Mesodermal cell (in vitro differentiated cells): ENCODE measurements at regions not wholly inside any gene's neighbourhood (a gene's known extent, or its start where the extent isn't known, plus 50 kb on each side); places are given as distances from the start of the nearest gene placed in this dataset.

Experiments used
- H3K27ac ChIP-seq: 2 replicates; pipeline ENCODE4 v1.7.0; 2013; ENCODE audit warnings: mild to moderate bottlenecking, low read depth, low read length, moderate library complexity; ENCODE audit not compliant: severe bottlenecking
- H3K36me3 ChIP-seq: 2 replicates; pipeline ENCODE4 v1.7.1; 2013; ENCODE audit warnings: mild to moderate bottlenecking, low read length, moderate library complexity; ENCODE audit not compliant: control insufficient read depth, insufficient read depth
- H3K4me1 ChIP-seq: one replicate; pipeline ENCODE4 v1.7.1; 2013; ENCODE audit warnings: mild to moderate bottlenecking, low read length; ENCODE audit not compliant: insufficient read depth, control insufficient read depth, poor library complexity, severe bottlenecking
- H3K4me3 ChIP-seq: 2 replicates; pipeline ENCODE4 v1.7.0; 2013; ENCODE audit warnings: low read length, control low read depth, mild to moderate bottlenecking; ENCODE audit not compliant: insufficient read depth, poor library complexity, severe bottlenecking; ENCODE audit errors: extremely low read depth
- H3K9me3 ChIP-seq: 2 replicates; pipeline ENCODE4 v1.7.1; 2013; ENCODE audit warnings: mild to moderate bottlenecking, low read length, moderate library complexity; ENCODE audit not compliant: control insufficient read depth
- WGBS, 2 experiments: methylation state at CpG; one replicate each; pipeline ENCODE4 v1.1.5; 2013; ENCODE audit warnings: missing lambda C conversion rate in 2 of 2; ENCODE audit not compliant: insufficient coverage in 2 of 2; 5-methylcytosine and 5-hydroxymethylcytosine counted together

GRCh38 chr7:136078630-136079029, 101.5 kb upstream of the MTPN start:
- H3K9me3 ChIP-seq: no peaks in the 10 kb centered on the region
- no peaks in the 10 kb centered on the region for H3K36me3 ChIP-seq
- H3K4me1 ChIP-seq: no peaks in the 10 kb centered on the region
- H3K27ac ChIP-seq: no peak overlapping the region
- H3K4me3 ChIP-seq: no peak overlapping the region
- WGBS, 2 experiments: 100% methylated on average over 2 to 4 of the region's 4 CpGs

GRCh38 chr7:136076954-136077353, 99.8 kb upstream of the MTPN start:
- 93% methylated on average over 2 of the region's 2 CpGs; no CpG with 5 or more reads in 1 of the 2 experiments for WGBS, 2 experiments
- no peaks in the 10 kb centered on the region for H3K4me1 ChIP-seq
- H3K9me3 ChIP-seq: no peaks in the 10 kb centered on the region
- no peak overlapping the region for H3K27ac ChIP-seq
- no peaks in the 10 kb centered on the region for H3K36me3 ChIP-seq
- H3K4me3 ChIP-seq: no peak overlapping the region

- no peaks in the 10 kb centered on the region for H3K36me3 ChIP-seq
- H3K4me3 ChIP-seq: no peak overlapping the region
- 80 to 100% methylated on average over 1 to 2 of the region's 2 CpGs for WGBS, 2 experiments
- no peaks in the 10 kb centered on the region for H3K4me1 ChIP-seq
- no peaks in the 10 kb centered on the region for H3K9me3 ChIP-seq
- H3K27ac ChIP-seq: no peak overlapping the region
These were observed 97.7 kb upstream of the MTPN start for GRCh38 chr7:136074843-136075242.

- Histone ChIP-seq H3K4me1 (no peaks in the 10 kb centered on the region), H3K4me3 (no peak overlapping the region), H3K36me3 (no peaks in the 10 kb centered on the region), H3K27ac (no peak overlapping the region), H3K9me3 (peaks cover 2% of the 10 kb centered on the region)
- 80 to 100% methylated on average over 1 of the region's 4 CpGs for WGBS, 2 experiments
These were observed 95.3 kb upstream of the MTPN start for GRCh38 chr7:136072447-136072846.

GRCh38 chr7:136070736-136071505, 93.8 kb upstream of the MTPN start:
- Histone ChIP-seq H3K4me3 (no peak overlapping the region), H3K27ac (no peak overlapping the region), H3K4me1 (no peaks in the 10 kb centered on the region), H3K36me3 (no peaks in the 10 kb centered on the region), H3K9me3 (peaks cover 2% of the 10 kb centered on the region)
- WGBS, 2 experiments: 64 to 90% methylated on average over 1 to 2 of the region's 6 CpGs

- no peaks in the 10 kb centered on the region for H3K36me3 ChIP-seq
- WGBS, 2 experiments: 100% methylated on average over 1 of the region's 1 CpG
- H3K4me3 ChIP-seq: no peak overlapping the region
- H3K27ac ChIP-seq: no peak overlapping the region
- no peaks in the 10 kb centered on the region for H3K4me1 ChIP-seq
- peaks cover 2% of the 10 kb centered on the region for H3K9me3 ChIP-seq
These were observed 92.8 kb upstream of the MTPN start for GRCh38 chr7:136069840-136070529.

- 100% methylated on average over 1 of the region's 1 CpG; no CpG with 5 or more reads in 1 of the 2 experiments for WGBS, 2 experiments
- no peaks in the 10 kb centered on the region for H3K4me1 ChIP-seq
- no peak overlapping the region for H3K4me3 ChIP-seq
- no peak overlapping the region for H3K27ac ChIP-seq
- peaks cover 2% of the 10 kb centered on the region for H3K9me3 ChIP-seq
- no peaks in the 10 kb centered on the region for H3K36me3 ChIP-seq
These were observed 90.1 kb upstream of the MTPN start for GRCh38 chr7:136067277-136067676.

- Histone ChIP-seq H3K36me3 (no peaks in the 10 kb centered on the region), H3K4me1 (no peaks in the 10 kb centered on the region), H3K9me3 (peaks cover 2% of the 10 kb centered on the region), H3K27ac (no peak overlapping the region), H3K4me3 (no peak overlapping the region)
- WGBS, 2 experiments: 96% methylated on average over 8 to 10 of the region's 16 CpGs
These were observed 89.4 kb upstream of the MTPN start for GRCh38 chr7:136066304-136067143.

GRCh38 chr7:136064627-136065237, 87.6 kb upstream of the MTPN start:
- no peak overlapping the region for H3K4me3 ChIP-seq

GRCh38 chr7:136064081-136064480, 86.9 kb upstream of the MTPN start:
- Histone ChIP-seq H3K27ac (peak overlapping the region; percentile 51), H3K36me3 (no peaks in the 10 kb centered on the region), H3K4me3 (no peak overlapping the region), H3K4me1 (no peaks in the 10 kb centered on the region), H3K9me3 (peaks cover 2% of the 10 kb centered on the region)
- 76 to 86% methylated on average over 3 to 4 of the region's 4 CpGs for WGBS, 2 experiments

More at GRCh38 chr7:136064627-136065237, 87.6 kb upstream of the MTPN start:
- H3K9me3 ChIP-seq: peaks cover 2% of the 10 kb centered on the region
- H3K4me1 ChIP-seq: no peaks in the 10 kb centered on the region
- H3K36me3 ChIP-seq: no peaks in the 10 kb centered on the region
- H3K27ac ChIP-seq: peak overlapping the region; percentile 51
